ENCODE measurements at regions not wholly inside any gene's neighbourhood (a gene's known extent, or its start where the extent isn't known, plus 50 kb on each side); places are given as distances from the start of the nearest gene placed in this dataset.

GRCh38 chr13:102977471-102977870 is 88.7 kb downstream of the SLC10A2 start:
- no peak for TF ChIP-seq CTCF (IDR thresholded peaks at IDR 0.05; ENCODE audit: borderline replicate concordance)
- Histone ChIP-seq H3K9me3 (replicated peaks) (no peaks in the 10 kb centered on the region), H3K36me3 (no peaks in the 10 kb centered on the region), H3K27ac (replicated peaks) (peak overlapping the region; percentile 55), H3K4me1 (no peaks in the 10 kb centered on the region), H3K27me3 (ENCODE audit: low read depth) (peaks cover 4% of the 10 kb centered on the region), H3K4me3 (peak overlapping the region; percentile 40)
- DNase-seq, result no peak
- intact Hi-C loops (cut with micrococcal nuclease), result no loop called here

- no peak overlapping the region for H3K4me3 ChIP-seq
- no peak overlapping the region for H3K27ac ChIP-seq (replicated peaks)
- no peaks in the 10 kb centered on the region for H3K36me3 ChIP-seq
- no peak for DNase-seq
- H3K4me1 ChIP-seq, result no peaks in the 10 kb centered on the region
- no peaks in the 10 kb centered on the region for H3K9me3 ChIP-seq (replicated peaks)
- intact Hi-C loops (cut with micrococcal nuclease), result no loop called here
- no peak for TF ChIP-seq CTCF (IDR thresholded peaks at IDR 0.05; ENCODE audit: borderline replicate concordance)
- H3K27me3 ChIP-seq (ENCODE audit: low read depth), result peaks cover 5% of the 10 kb centered on the region
Observed at GRCh38 chr13:102974317-102975087, 91.7 kb downstream of the SLC10A2 start.

- Histone ChIP-seq H3K4me3 (no peak overlapping the region), H3K27ac (replicated peaks) (no peak overlapping the region), H3K27me3 (ENCODE audit: low read depth) (peaks cover 5% of the 10 kb centered on the region), H3K9me3 (replicated peaks) (no peaks in the 10 kb centered on the region), H3K4me1 (no peaks in the 10 kb centered on the region), H3K36me3 (no peaks in the 10 kb centered on the region)
- no peak for DNase-seq
- intact Hi-C loops (cut with micrococcal nuclease), result no loop called here
- TF ChIP-seq CTCF (IDR thresholded peaks at IDR 0.05; ENCODE audit: borderline replicate concordance), result no peak
Observed at GRCh38 chr13:102972191-102972590, 94.0 kb downstream of the SLC10A2 start.

- no peak for DNase-seq
- H3K4me1 ChIP-seq, result no peaks in the 10 kb centered on the region
- no peak overlapping the region for H3K27ac ChIP-seq (replicated peaks)
- H3K9me3 ChIP-seq (replicated peaks), result no peaks in the 10 kb centered on the region
- intact Hi-C loops (cut with micrococcal nuclease), result no loop called here
- H3K27me3 ChIP-seq (ENCODE audit: low read depth), result peaks cover 5% of the 10 kb centered on the region
- H3K4me3 ChIP-seq, result no peak overlapping the region
- no peak for TF ChIP-seq CTCF (IDR thresholded peaks at IDR 0.05; ENCODE audit: borderline replicate concordance)
- H3K36me3 ChIP-seq, result no peaks in the 10 kb centered on the region
Observed at GRCh38 chr13:102970542-102970941, 95.7 kb downstream of the SLC10A2 start.

GRCh38 chr13:102968572-102969228 is 97.5 kb downstream of the SLC10A2 start:
- Histone ChIP-seq H3K36me3 (no peaks in the 10 kb centered on the region), H3K27ac (replicated peaks) (no peak overlapping the region), H3K9me3 (replicated peaks) (no peaks in the 10 kb centered on the region), H3K4me3 (no peak overlapping the region), H3K4me1 (no peaks in the 10 kb centered on the region), H3K27me3 (ENCODE audit: low read depth) (peaks cover 5% of the 10 kb centered on the region)
- intact Hi-C loops (cut with micrococcal nuclease), result no loop called here
- TF ChIP-seq CTCF (IDR thresholded peaks at IDR 0.05; ENCODE audit: borderline replicate concordance), result no peak
- no peak for DNase-seq

Measured in left ventricle myocardium inferior (tissue), 1 donor.